GM19025 (cell line): ENCODE measurements at regions not wholly inside any gene's neighbourhood (a gene's known extent, or its start where the extent isn't known, plus 50 kb on each side); places are given as distances from the start of the nearest gene placed in this dataset.
"Not testable (repeated sequence)": the region's sequence is repeated elsewhere in the genome, so short reads cannot be mapped to it uniquely, and the experiment has no call there.

Experiments used
- ATAC-seq: cut with Tn5 transposase; IDR thresholded peaks from one replicate; pipeline ENCODE4 v1.9.1; 2021; ENCODE audit warnings: mild to moderate bottlenecking, low read depth, moderate library complexity; ENCODE audit not compliant: unreplicated experiment

DNA sequence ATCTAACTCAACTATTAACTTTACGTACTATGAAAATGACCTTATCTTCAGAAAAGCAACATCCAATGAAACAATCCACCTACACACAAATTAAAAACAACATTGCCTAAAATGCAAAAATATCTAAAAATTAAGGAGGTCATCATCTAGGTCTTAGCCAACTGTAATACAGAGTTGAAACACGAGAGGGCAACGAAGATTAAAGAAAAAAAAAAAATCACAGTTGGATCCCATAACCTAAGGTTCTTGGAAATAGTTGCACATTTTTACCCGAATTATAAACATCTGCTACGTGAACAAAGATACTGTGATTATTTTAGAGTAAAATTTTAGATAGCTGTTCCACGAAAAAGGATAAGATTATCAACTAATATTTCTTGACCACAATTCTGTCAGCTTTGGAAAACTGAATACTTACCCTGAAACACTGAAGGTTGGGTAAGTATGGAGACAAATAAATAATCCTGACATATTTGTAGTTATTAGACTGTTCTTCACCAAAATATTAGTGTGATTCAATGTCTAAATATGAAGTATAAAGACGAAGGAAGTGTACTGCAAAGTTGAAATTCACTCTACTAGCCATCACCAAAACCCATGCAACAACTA, 88.0 kb upstream of the AK4 start:
- no peak for ATAC-seq

DNA sequence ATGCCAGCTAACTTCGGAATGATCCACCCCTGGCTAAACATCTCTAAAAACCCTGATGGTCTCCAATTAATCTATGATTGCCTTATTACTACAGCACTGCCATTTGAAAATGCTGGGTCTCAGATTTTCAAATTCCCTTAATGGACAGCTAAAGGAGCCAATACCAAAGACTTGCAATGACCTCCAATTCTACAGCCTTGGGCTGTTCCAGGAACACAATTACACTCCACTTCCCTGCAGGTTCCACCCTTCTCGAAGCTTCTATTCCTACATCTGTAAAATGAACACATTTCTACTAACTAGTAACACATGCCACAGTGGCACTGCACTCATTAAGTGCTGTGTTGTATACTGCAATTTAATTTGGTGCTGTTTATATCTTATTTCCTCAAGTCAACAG, 85.7 kb upstream of the AK4 start:
- no peak for ATAC-seq

DNA sequence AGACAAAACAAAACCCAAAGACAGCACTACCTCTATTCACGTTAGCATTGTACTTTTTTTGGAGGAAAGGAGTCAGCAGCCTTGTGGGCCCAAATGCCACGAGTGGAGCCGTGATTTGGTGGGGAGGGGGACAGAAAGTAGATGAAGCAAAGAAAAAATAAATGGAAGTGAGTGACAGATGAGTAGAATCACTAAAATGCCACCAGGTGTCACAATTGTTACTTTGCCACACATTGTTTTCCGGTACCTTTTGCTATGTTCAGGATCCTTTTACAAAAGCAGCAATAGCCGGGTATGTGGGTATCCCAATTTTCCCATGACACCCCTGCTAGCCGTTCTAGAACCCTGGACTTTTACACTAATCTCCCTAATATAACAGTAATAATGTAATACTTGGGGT, 85.0 kb upstream of the AK4 start:
- no peak for ATAC-seq

DNA sequence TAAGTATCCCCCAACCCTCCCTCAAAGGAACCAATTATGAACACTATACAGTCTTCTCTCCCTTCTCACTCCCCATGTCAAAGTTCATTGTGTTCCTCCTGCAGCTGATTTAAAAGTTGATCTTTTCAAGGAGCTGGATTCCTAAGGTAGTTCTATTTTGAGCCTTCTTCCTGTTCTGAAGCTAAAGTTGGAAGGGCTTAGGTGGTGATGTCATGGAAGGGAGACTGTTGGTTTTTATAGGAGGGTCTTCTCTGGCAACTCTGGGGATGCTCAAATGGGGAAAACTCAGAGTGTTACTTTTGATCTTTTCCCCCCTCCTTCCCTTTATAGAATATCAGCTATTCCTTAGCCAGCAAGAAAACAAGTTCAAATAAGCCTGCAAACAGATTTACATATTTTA, 83.0 kb upstream of the AK4 start:
- ATAC-seq = no peak

DNA sequence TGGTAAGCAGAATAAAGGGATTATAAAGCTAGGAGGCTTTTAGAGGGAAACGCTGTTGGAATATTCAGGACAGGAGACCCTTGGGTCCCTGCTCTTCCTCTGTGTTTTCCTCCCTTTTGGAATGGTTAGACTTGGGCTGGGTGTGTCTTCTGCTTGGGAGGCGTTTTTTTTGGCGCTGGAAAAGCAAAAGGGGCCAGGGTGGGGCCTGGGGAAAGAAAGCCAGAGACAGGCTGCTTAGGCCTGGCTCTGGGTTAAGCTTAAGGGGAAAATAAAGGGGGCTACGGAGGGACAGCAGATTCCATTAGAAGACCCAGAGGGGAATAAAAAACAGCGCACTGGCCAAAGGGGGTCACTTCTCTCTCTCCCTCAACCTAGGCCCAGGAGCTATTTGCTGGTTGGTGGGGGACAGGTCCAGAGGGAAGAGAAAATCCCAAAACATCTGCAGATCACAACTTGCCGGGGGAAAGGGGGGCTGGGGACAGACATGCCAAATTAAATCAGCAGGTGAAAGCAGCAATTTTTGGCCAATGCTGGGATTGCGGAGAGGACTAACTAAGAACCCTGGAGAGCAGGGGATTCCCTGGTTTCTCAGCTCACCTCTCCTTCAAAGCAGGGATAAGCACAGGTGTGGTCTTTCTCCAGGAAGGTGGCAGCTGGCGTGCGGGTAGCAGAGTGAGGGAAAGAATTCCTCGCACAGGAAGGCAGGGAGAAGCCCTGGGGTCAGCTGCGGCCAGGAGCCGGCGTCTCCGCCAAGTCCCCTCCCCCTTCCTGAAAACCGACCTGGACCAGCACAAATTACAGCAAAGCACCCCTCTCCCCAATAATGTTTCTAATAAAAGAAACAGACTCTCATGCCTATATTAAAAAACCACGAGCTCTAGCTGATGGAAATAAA, 82.2 kb upstream of the AK4 start:
- no peak for ATAC-seq

DNA sequence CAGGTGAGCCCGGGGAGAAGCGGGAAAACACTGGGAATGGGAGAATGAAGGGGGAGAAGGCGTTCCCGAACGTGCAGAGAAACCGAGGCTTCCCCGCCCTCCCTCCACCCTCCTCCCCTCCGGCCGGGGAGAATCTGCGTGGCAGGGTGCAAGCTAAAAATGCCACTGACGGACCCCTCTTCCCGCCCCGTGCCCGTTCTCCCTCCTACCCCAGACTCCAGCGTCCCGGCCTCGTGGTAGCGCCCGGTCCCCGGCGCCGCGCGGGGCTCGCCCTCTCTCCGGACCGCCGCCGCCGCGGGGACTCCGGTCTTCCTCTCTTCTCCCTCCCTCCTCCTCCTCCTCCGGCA, 81.6 kb upstream of the AK4 start:
- ATAC-seq = no peak

DNA sequence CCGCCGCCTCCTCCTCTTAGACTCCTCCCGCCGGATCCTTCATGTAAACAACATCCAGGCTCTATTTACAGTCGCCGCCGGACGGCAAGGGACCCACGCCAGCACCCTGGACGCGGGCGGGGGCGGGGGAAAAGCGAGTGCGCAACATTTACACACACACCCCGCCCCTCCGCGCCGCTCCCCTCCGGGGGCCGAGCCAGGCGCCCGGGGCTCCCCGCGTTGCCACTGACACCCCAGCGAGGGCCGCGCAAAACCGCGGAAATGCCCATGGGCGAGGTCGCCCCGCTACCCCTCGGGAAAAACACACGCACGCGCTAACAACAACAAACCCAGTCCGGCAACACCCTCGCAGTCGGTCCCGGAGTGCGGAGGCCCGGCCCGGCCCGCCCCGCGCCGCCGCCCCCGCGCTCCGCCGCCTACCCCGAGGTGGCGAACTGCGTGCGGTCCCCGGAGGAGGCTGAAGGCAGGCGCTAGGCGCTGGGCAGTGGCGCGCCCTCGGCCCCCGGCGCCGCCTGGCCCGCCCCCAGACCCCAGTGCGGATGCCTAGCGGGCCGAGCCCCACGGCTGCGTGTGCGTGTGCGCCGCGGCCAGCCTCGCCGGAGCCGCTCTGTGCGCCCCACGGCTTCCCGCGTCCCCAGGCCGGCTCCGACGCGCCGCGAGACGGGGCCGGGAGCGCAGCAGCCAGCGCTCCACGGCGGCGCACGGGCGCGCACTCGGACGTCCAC, 81.1 kb upstream of the AK4 start:
- no peak for ATAC-seq

DNA sequence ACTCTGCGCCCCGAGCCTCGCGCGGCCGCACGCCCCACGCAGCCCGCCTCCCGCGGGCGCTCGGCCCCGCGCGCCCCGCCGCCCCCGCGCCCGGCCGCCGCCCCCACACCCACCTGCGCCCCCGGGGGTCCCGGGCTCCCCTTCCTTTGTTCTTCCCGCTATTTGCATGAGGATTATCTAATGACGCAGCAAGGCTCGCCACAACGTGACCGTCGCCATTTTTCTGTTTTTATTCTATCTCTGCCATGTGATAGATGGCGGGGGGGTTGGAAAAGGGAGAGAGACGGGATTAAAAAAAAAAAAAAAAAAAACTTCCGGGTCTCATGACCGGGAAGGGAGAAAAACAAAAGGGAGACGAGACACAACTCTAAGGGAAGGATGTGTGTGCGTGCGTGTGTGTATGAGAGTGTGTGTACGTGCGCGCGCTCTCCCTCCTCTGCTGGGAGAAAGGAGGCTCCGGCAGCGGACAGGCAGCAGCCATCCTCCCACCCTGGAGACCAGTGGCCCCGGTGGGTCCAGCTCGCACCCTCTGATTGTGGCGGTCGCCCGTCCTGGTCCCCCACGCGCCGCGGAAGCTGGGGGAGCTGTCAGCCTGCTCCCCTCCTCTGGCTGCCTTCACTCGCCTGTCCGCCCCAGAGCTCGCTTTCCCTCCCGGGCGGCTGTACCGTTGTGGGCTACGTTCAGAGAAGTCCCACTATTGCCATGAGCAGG, 80.4 kb upstream of the AK4 start:
- ATAC-seq = no peak

DNA sequence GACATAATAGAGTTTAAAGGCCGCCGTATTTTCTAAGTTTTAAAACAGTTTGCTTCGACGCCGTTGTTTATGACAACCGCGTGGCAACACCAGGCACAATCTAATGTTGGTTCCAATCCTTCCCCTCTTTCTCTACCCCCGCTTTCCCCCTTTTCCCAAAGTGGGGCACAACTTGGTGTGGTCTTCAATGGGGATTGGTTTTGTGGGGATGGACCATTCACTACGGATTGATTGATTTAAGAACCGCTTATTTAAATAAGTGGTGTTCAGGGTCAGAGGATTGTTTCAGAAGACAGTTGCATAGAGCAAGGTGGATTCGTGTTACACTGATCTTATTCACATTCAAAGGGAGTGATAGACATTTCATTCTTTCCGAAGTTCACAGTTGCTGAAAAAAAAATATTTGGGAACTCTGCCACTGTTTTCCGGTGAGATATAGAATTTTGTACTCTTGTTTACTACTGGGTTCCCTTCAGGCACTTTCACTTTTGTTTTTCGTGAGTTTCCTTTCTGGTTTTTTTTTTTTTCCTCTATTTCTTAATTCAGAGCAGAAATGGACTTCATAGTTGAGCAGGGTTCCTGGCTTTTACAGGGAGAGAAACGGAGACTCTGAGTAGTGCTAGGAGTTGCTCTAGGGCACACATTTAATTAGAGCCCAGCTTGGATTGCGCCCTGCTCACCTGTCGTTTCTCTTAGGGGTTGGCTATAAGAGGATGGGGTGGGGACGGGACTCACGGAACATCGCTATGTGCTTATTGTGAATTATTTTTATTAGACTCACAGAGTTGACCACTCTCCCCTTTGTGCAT, 79.6 kb upstream of the AK4 start:
- no peak for ATAC-seq

DNA sequence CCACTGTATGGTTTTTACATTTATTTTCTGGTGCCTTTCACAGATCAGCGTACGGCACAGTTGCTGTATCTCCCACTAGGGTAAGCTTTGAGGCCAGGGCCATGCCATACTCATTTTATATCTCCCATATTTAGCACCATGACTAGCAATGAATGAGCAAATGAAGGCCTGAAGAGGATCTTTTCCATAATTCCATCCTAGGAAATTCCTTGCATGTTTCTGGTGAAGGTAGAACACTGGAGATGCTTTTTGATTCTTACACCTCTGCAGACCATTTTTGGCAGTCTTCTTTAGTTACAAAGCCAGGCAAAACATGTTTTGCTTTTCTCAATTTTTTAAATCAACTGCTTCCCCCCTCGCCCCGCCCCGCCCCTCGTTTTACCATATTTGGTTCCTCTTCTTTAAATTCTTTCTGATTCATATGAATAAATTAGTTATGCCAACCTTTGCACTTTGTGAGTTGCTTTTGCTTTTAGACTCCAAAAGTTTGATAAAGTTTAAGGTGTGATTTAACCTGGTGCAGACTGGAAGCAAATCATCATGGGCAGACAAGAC, 78.9 kb upstream of the AK4 start:
- ATAC-seq = no peak

DNA sequence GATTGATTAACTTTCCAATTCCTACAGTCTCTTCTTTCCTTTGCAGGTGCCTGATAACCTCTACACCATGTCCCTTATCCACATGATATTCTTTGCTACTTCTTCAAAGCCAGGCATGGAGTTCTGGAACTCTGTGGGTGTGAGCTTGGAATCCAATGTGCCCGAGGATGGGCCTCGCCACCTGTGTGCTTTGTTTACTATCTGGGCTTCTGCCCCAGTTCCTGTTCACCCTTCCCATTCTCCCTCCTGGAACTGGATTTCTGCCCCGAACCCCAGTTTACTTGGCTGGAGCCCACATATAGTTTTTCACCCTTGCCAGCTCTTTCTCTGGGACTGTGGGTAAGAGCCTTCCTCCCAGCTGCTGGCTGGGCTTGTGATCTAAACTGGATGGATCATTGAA, 75.2 kb upstream of the AK4 start:
- ATAC-seq = no peak

DNA sequence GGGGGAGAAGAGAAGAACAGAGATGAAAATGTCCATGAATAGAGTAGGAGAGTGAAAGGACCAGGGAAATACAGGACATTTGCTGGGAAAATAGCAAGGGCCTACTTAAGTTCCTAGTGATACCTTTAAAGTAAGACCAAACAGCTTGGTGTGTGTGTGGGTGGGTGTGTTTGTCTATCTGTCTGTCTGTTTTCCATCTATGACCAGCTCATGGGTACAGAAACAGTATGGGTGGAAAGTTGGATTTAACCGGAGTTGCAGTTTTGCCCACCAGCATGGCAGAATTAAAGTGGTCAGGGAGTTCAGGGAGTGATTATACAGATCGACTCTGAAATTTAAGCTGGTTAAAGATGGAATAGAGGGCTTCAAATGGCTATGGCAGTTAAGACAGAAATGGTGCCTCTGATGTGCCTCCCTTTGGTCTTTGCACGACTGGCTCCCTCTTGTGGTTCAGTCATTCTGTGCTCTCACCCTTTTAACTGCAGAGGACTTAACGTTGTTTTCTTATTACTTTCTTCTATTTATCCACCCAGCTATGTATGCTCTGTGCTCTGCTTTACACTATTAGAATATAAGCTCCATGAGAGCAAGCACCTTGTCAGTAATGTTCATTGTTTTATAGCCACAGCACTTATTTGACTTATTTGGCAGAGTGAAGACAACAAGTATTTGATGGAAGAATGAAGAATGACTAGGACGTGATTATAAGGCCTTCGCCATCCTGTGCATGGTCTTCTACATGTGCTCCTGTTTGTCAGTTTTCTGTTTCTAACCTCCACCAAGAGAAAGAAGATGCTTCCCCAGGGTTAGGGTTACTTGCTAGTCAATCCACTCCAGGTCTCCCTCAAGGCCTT, 72.7 kb upstream of the AK4 start:
- peak; percentile 66 for ATAC-seq

DNA sequence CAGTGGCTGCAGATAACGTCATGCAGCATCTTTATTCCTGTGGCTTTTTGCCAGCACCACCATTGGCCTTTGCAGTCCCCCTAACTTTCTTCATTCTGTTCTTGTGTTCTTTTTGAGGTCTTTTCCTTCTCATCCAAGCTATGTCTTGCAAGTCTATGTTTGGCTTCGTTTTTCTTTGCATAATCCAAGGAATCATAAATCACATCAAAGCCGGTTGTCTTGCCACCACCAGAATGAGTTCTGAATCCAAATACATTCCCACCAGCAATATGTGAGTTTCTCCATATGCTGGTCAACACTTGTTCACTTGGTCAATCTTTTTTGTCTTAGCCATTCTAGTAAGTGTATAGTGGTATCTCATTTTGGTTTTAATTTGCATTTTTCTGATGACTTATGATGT, 70.6 kb upstream of the AK4 start:
- ATAC-seq = no peak

DNA sequence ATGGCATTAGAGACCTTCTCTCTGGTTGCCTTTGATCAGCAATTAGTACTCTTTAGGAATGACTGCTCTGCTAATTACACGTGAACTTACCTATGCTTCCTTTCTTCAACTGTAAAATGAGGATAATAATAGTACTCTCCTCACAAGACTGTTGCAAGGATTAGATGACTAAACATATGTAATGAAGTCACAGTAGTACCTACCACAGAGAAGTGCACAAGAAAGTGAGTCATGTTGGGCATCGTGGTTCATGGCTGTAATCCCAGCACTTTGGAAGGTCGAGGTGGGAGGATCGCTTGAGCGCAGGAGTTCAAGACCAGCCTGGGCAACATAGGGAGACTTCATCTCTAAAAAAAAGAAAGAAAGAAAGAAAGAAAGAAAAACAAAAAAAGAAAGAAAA, 68.1 kb upstream of the AK4 start:
- ATAC-seq = no peak

DNA sequence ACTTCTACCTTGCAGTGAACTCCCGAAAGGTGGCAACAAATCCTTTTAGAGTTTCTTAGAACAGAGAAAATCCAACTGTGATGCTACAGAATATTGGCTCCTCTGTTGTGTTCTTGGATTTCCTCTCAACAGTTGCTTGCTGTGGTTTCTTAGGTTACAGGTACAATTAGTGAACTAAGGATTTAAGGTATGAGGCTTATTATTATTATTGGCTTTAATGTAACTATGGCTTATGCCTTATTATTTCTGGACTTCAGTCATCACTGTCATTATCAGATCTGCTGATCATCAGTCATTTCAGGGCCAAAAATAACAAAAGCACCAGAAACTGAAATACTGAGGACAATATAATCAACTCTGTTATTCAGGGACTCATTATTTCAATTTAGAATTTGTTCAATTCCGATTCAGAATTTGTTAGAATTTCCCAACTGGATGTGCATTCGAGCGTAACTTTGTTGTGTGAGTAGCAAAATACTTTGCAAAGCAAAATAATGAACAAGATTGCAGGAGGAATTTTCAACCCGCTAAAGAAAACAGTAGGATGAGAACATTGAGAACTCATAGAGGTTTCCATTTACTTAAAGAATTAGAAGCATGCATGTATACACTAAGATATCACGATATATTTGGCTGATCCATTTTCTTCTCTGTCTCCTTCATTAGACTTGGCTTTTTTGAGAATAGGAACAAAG, 65.5 kb upstream of the AK4 start:
- ATAC-seq = no peak

DNA sequence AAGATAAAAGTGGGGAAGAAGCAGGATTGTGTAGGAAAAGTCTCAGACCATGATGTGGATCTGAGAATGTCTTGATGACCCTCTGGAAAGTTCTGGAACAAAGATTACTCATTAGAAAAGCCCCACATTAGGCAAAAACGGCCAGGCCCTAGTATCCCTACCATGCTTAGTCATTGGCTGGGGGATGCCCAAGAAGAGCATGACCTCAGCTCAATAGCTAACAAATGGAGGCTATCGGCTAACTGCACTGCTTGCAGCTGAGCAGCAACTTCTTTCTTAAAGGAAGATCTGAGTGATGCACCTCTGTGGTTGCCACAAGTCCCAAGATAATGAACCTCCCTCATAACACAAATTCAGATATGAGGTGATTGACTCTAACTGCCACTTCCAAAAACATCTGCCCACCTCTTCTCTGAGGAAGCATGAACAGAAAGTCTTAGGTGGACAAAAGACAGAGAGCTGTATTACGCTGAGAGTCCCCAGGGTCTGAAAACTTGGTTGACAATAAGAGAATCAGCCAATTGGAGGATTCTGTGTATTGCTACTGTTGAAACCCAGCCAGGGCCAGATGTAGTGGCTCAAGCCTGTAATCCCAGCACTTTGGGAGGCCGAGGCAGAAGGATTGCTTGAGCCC, 64.6 kb upstream of the AK4 start:
- ATAC-seq = peak; percentile 65

DNA sequence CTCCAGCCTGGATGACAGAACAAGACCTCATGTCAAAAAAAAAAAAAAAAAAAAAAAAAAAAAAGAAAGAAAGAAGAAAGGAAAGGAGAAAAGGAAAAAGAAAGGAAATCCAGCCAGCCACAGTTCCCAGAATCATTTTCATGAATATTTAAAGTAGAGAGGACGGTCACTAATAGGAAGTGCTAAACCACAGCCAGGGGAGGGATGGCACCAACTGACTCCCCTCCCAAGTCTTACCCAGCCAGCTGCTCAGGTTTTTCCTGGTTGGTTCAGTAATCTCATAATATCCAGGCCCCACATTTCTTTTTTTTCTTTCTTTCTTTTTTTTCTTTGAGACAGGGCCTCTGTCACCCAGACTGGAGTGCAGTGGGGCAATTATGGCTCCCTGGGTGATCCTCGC, 63.9 kb upstream of the AK4 start:
- ATAC-seq = no peak

DNA sequence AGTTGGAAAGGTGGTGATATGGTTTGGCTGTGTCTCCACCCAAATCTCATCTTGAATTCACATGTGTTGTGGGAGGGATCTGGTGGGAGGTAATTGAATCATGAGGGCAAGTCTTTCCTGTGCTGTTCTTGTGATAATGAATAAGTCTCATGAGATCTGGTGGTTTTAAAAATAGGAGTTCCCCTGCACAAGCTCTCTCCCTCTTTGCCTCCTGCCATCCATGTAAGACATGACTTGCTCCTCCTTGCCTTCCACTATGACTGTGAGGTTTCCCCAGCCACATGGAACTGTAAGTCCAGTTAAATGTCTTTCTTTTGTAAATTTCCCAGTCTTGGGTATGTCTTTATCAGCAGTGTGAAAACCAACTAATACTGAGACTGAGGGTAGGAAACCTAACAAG, 60.5 kb upstream of the AK4 start:
- ATAC-seq = not testable (repeated sequence)
